ENCODE measurements at regions not wholly inside any gene's neighbourhood (a gene's known extent, or its start where the extent isn't known, plus 50 kb on each side); places are given as distances from the start of the nearest gene placed in this dataset.

GRCh38 chr12:68506619-68507018, 104.1 kb upstream of the RAP1B start:
- Histone ChIP-seq H3K4me3 (ENCODE audit: low read length in 2 of 2) (no peak overlapping the region), H3K9ac (ENCODE audit: low read length in 2 of 2) (no peak overlapping the region), H3K27me3 (ENCODE audit: control insufficient read depth in 1 of 2, insufficient read depth in 2 of 2, low read length in 2 of 2) (no peaks in the 10 kb centered on the region), H3K27ac (ENCODE audit: low read length) (no peak overlapping the region), H3K36me3 (ENCODE audit: control insufficient read depth in 2 of 2, insufficient read depth in 2 of 2, low read length in 2 of 2) (no peaks in the 10 kb centered on the region), H3K4me1 (ENCODE audit: control insufficient read depth, insufficient read depth, low read length) (no peaks in the 10 kb centered on the region), H3K9me3 (ENCODE audit: control insufficient read depth in 2 of 2, low read length in 2 of 2) (no peaks in the 10 kb centered on the region)

DNA sequence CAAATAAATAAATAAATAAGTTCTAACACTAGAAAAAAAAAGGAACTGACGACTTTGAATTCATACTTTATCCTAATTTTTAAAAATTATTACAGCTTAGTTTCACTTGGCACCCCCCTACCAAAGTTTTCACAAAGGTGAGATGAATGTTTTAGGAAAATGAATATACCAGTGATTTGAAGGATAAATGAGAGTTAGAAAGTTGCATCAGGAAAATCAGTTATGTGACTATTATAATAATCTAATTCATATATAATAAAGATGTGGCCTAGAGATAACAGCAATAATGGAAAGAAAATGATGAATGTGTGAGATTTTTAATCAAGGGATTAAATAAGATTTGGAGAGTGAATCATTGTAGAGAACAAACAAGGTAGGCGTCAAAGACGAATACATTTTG, 103.0 kb upstream of the RAP1B start:
- no peaks in the 10 kb centered on the region for H3K36me3 ChIP-seq (ENCODE audit: control insufficient read depth in 2 of 2, insufficient read depth in 2 of 2, low read length in 2 of 2)
- no peaks in the 10 kb centered on the region for H3K27me3 ChIP-seq (ENCODE audit: control insufficient read depth in 1 of 2, insufficient read depth in 2 of 2, low read length in 2 of 2)
- no peaks in the 10 kb centered on the region for H3K4me1 ChIP-seq (ENCODE audit: control insufficient read depth, insufficient read depth, low read length)
- no peaks in the 10 kb centered on the region for H3K9me3 ChIP-seq (ENCODE audit: control insufficient read depth in 2 of 2, low read length in 2 of 2)
- H3K4me3 ChIP-seq (ENCODE audit: low read length in 2 of 2) = no peak overlapping the region
- H3K9ac ChIP-seq (ENCODE audit: low read length in 2 of 2) = no peak overlapping the region
- no peak overlapping the region for H3K27ac ChIP-seq (ENCODE audit: low read length)

DNA sequence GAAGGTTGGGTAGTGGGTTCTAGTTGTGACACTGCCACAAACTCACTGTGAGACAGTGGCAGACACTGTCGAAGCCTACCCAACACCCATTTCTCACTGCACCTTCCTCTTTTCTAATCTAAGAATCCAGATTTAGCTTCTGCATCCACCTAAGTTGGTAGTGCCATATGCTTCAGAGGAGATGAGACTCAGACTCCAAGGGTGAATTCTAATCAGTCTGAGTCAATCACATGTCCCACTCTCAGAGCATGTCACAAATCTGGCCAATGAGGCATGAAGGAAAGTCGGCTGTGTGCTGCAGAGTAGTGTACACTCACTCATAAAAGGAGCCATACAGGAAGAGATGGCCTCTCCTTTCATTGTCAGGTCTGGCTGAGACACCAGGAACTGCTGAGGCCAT, 102.1 kb upstream of the RAP1B start:
- H3K9ac ChIP-seq (ENCODE audit: low read length in 2 of 2) = no peak overlapping the region

DNA sequence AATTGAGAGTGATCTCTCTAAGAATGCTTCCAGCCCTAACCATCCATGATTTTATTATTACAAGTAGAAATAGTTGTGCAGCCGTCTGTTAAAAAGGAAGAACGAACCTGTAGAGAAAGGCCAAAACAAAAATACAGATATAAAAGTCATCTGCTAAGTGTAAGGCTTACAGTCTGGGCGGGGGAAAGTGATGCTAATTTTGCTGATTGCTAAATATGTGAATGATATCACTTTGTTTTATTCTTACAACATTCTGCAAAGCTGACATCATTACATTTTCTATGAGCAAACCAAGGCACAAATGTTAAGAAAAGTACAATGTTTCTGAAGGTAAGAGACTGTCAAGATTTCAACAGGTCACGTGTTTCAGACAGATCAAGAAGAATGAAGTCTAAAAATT, 101.5 kb upstream of the RAP1B start:
- no peaks in the 10 kb centered on the region for H3K4me1 ChIP-seq (ENCODE audit: control insufficient read depth, insufficient read depth, low read length)
- no peaks in the 10 kb centered on the region for H3K9me3 ChIP-seq (ENCODE audit: control insufficient read depth in 2 of 2, low read length in 2 of 2)
- H3K4me3 ChIP-seq (ENCODE audit: low read length in 2 of 2) = no peak overlapping the region
- H3K27ac ChIP-seq (ENCODE audit: low read length) = no peak overlapping the region
- no peaks in the 10 kb centered on the region for H3K27me3 ChIP-seq (ENCODE audit: control insufficient read depth in 1 of 2, insufficient read depth in 2 of 2, low read length in 2 of 2)
- H3K9ac ChIP-seq (ENCODE audit: low read length in 2 of 2) = no peak overlapping the region
- H3K36me3 ChIP-seq (ENCODE audit: control insufficient read depth in 2 of 2, insufficient read depth in 2 of 2, low read length in 2 of 2) = no peaks in the 10 kb centered on the region

More for the DNA sequence above, 102.1 kb upstream of the RAP1B start:
- no peaks in the 10 kb centered on the region for H3K36me3 ChIP-seq (ENCODE audit: control insufficient read depth in 2 of 2, insufficient read depth in 2 of 2, low read length in 2 of 2)
- no peaks in the 10 kb centered on the region for H3K27me3 ChIP-seq (ENCODE audit: control insufficient read depth in 1 of 2, insufficient read depth in 2 of 2, low read length in 2 of 2)
- no peak overlapping the region for H3K27ac ChIP-seq (ENCODE audit: low read length)
- H3K9me3 ChIP-seq (ENCODE audit: control insufficient read depth in 2 of 2, low read length in 2 of 2) = no peaks in the 10 kb centered on the region
- no peaks in the 10 kb centered on the region for H3K4me1 ChIP-seq (ENCODE audit: control insufficient read depth, insufficient read depth, low read length)
- no peak overlapping the region for H3K4me3 ChIP-seq (ENCODE audit: low read length in 2 of 2)

DNA sequence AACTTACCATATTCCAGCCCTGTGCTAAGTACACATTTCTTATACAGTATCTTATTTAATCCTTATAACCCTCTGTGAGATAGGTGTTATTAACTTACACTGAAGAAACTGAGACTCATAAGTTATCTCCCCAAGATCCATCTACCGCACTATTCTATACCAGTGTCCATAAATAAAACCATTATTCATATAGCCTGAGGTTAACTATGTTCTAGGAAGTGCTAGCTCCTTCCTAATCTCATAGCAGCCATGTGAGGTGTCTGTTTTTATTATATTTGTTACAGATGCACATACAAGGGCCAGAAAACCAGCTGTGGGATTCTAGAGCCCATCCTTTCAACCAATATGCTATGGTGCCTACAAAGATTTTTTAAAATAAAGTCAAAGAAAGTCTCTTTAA, 100.3 kb upstream of the RAP1B start:
- Histone ChIP-seq H3K4me3 (ENCODE audit: low read length in 2 of 2) (no peak overlapping the region), H3K4me1 (ENCODE audit: control insufficient read depth, insufficient read depth, low read length) (no peaks in the 10 kb centered on the region), H3K27ac (ENCODE audit: low read length) (no peak overlapping the region), H3K27me3 (ENCODE audit: control insufficient read depth in 1 of 2, insufficient read depth in 2 of 2, low read length in 2 of 2) (no peaks in the 10 kb centered on the region), H3K9ac (ENCODE audit: low read length in 2 of 2) (no peak overlapping the region), H3K36me3 (ENCODE audit: control insufficient read depth in 2 of 2, insufficient read depth in 2 of 2, low read length in 2 of 2) (no peaks in the 10 kb centered on the region), H3K9me3 (ENCODE audit: control insufficient read depth in 2 of 2, low read length in 2 of 2) (no peaks in the 10 kb centered on the region)

- H3K9ac ChIP-seq (ENCODE audit: low read length in 2 of 2) = no peak overlapping the region
Observed at GRCh38 chr12:68514807-68515411, 95.8 kb upstream of the RAP1B start.

GRCh38 chr12:68515793-68516192, 94.9 kb upstream of the RAP1B start:
- Histone ChIP-seq H3K9ac (ENCODE audit: low read length in 2 of 2) (no peak overlapping the region), H3K4me1 (ENCODE audit: control insufficient read depth, insufficient read depth, low read length) (no peaks in the 10 kb centered on the region), H3K36me3 (ENCODE audit: control insufficient read depth in 2 of 2, insufficient read depth in 2 of 2, low read length in 2 of 2) (no peaks in the 10 kb centered on the region), H3K27me3 (ENCODE audit: control insufficient read depth in 1 of 2, insufficient read depth in 2 of 2, low read length in 2 of 2) (no peaks in the 10 kb centered on the region), H3K9me3 (ENCODE audit: control insufficient read depth in 2 of 2, low read length in 2 of 2) (no peaks in the 10 kb centered on the region), H3K4me3 (ENCODE audit: low read length in 2 of 2) (no peak overlapping the region), H3K27ac (ENCODE audit: low read length) (no peak overlapping the region)

More at GRCh38 chr12:68514807-68515411, 95.8 kb upstream of the RAP1B start:
- Histone ChIP-seq H3K4me1 (ENCODE audit: control insufficient read depth, insufficient read depth, low read length) (no peaks in the 10 kb centered on the region), H3K36me3 (ENCODE audit: control insufficient read depth in 2 of 2, insufficient read depth in 2 of 2, low read length in 2 of 2) (no peaks in the 10 kb centered on the region), H3K27me3 (ENCODE audit: control insufficient read depth in 1 of 2, insufficient read depth in 2 of 2, low read length in 2 of 2) (no peaks in the 10 kb centered on the region), H3K9me3 (ENCODE audit: control insufficient read depth in 2 of 2, low read length in 2 of 2) (no peaks in the 10 kb centered on the region), H3K27ac (ENCODE audit: low read length) (no peak overlapping the region), H3K4me3 (ENCODE audit: low read length in 2 of 2) (no peak overlapping the region)

- H3K9ac ChIP-seq (ENCODE audit: low read length in 2 of 2) = no peak overlapping the region
- H3K27ac ChIP-seq (ENCODE audit: low read length) = no peak overlapping the region
- no peak overlapping the region for H3K4me3 ChIP-seq (ENCODE audit: low read length in 2 of 2)
- no peaks in the 10 kb centered on the region for H3K36me3 ChIP-seq (ENCODE audit: control insufficient read depth in 2 of 2, insufficient read depth in 2 of 2, low read length in 2 of 2)
- H3K27me3 ChIP-seq (ENCODE audit: control insufficient read depth in 1 of 2, insufficient read depth in 2 of 2, low read length in 2 of 2) = no peaks in the 10 kb centered on the region
- no peaks in the 10 kb centered on the region for H3K9me3 ChIP-seq (ENCODE audit: control insufficient read depth in 2 of 2, low read length in 2 of 2)
- no peaks in the 10 kb centered on the region for H3K4me1 ChIP-seq (ENCODE audit: control insufficient read depth, insufficient read depth, low read length)
Observed at GRCh38 chr12:68521321-68521839, 89.3 kb upstream of the RAP1B start.

DNA sequence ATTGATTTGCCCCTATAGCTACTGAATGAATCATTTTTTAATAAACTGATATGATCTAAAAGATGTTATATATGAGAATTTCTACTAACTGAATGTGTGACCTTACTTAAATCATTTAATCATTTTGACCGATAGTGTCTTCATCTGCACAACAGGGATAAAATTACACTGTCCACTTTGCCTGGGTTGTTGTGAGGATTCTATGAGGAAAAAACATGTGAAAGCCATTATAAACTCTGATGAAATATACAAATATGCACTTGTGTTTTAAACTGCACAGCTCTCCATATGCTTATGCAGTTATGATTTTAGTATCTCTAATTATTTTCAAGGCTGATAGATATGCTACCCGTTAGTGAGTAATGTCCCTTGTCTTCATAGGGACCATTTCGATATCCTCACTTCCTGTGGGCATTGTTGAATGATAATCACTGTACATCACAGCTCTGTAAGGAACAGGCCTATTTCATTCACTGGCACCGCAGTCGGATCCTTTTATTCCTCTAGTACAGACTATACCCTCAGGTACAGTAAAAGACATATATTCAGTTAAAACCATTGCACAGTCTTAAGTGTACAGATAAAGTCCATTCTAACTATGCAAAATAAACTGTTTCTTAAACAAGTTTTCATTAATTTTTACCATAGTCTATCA, 88.7 kb upstream of the RAP1B start:
- Histone ChIP-seq H3K36me3 (ENCODE audit: control insufficient read depth in 2 of 2, insufficient read depth in 2 of 2, low read length in 2 of 2) (no peaks in the 10 kb centered on the region), H3K27ac (ENCODE audit: low read length) (no peak overlapping the region), H3K4me1 (ENCODE audit: control insufficient read depth, insufficient read depth, low read length) (no peaks in the 10 kb centered on the region), H3K9me3 (ENCODE audit: control insufficient read depth in 2 of 2, low read length in 2 of 2) (no peaks in the 10 kb centered on the region), H3K4me3 (ENCODE audit: low read length in 2 of 2) (no peak overlapping the region), H3K27me3 (ENCODE audit: control insufficient read depth in 1 of 2, insufficient read depth in 2 of 2, low read length in 2 of 2) (no peaks in the 10 kb centered on the region), H3K9ac (ENCODE audit: low read length in 2 of 2) (no peak overlapping the region)

- Histone ChIP-seq H3K4me3 (ENCODE audit: low read length in 2 of 2) (no peak overlapping the region), H3K4me1 (ENCODE audit: control insufficient read depth, insufficient read depth, low read length) (no peaks in the 10 kb centered on the region), H3K27ac (ENCODE audit: low read length) (no peak overlapping the region), H3K27me3 (ENCODE audit: control insufficient read depth in 1 of 2, insufficient read depth in 2 of 2, low read length in 2 of 2) (no peaks in the 10 kb centered on the region), H3K36me3 (ENCODE audit: control insufficient read depth in 2 of 2, insufficient read depth in 2 of 2, low read length in 2 of 2) (no peaks in the 10 kb centered on the region), H3K9me3 (ENCODE audit: control insufficient read depth in 2 of 2, low read length in 2 of 2) (no peaks in the 10 kb centered on the region), H3K9ac (ENCODE audit: low read length in 2 of 2) (no peak overlapping the region)
Observed at GRCh38 chr12:68529466-68529865, 81.2 kb upstream of the RAP1B start.

DNA sequence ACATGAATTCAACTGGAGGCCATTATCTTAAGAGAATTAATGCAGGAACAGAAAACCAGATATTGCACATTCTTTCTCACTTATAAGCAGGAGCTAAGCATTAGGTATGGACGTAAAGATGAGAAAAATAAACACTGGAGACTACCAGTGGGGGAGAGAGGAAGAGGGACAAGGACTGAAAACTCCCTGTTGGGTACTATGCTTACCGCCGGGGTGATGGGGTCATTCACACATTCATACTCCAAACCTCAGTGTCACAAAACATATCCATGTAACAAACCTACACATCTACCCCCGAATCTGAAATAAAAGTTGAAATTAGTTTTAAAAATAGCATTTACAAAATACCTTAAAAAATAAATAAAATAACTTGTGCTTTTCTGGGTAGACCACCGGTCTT, 80.8 kb upstream of the RAP1B start:
- Histone ChIP-seq H3K36me3 (ENCODE audit: control insufficient read depth in 2 of 2, insufficient read depth in 2 of 2, low read length in 2 of 2) (no peaks in the 10 kb centered on the region), H3K4me1 (ENCODE audit: control insufficient read depth, insufficient read depth, low read length) (no peaks in the 10 kb centered on the region), H3K9ac (ENCODE audit: low read length in 2 of 2) (no peak overlapping the region), H3K4me3 (ENCODE audit: low read length in 2 of 2) (no peak overlapping the region), H3K9me3 (ENCODE audit: control insufficient read depth in 2 of 2, low read length in 2 of 2) (no peaks in the 10 kb centered on the region), H3K27ac (ENCODE audit: low read length) (no peak overlapping the region), H3K27me3 (ENCODE audit: control insufficient read depth in 1 of 2, insufficient read depth in 2 of 2, low read length in 2 of 2) (no peaks in the 10 kb centered on the region)
